Adrenal gland (tissue), 5 donors: ENCODE measurements at regions not wholly inside any gene's neighbourhood (a gene's known extent, or its start where the extent isn't known, plus 50 kb on each side); places are given as distances from the start of the nearest gene placed in this dataset.

Experiments used
- POLR2A ChIP-seq, 2 donors: fragments of 450-650 bp; IDR thresholded peaks; one replicate each; pipeline ENCODE4 v1.6.1; 2017; ENCODE audit warnings: antibody characterized with exemption in 2 of 2, mild to moderate bottlenecking in 2 of 2, moderate library complexity in 1 of 2
- TF ChIP-seq, protein P1 (sequence below), 6 experiments: fragments of 450-650 bp in 4 of 6; fragments of 200-600 bp in 2 of 6; sonication (generic) in 1 of 6; IDR thresholded peaks; 1 replicate in 5 of 6; 2 replicates in 1 of 6; pipeline versions ENCODE4 v1.5.1 to v1.8.0; 2016 to 2021; ENCODE audit warnings: antibody characterized with exemption in 6 of 6, mild to moderate bottlenecking in 2 of 6, moderate library complexity in 1 of 6
- donor health status: DM: no; HTN: no; CAD: no.

DNA sequence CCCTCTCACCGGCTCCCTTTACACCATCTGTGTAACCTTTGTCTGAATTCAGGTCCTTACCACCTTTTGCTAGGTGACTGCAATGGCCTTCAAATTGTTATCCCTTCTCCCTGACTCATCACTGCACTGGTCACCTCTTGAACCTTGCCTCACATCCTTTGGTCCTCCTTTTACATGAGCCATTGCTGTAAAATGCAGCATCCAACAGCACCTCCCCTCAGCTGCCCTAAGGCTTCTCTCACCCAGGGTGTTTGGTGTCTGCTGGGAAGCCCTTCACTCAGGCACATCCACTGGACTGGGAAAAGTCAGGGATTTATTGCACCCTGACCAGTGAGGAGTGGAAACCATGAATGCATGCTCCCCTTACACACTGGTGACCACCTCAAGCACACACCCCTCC is 192.5 kb upstream of the GATB start:
- no peak for TF ChIP-seq POLR2A (IDR thresholded peaks at IDR 0.05)
- TF ChIP-seq, protein P1, sequence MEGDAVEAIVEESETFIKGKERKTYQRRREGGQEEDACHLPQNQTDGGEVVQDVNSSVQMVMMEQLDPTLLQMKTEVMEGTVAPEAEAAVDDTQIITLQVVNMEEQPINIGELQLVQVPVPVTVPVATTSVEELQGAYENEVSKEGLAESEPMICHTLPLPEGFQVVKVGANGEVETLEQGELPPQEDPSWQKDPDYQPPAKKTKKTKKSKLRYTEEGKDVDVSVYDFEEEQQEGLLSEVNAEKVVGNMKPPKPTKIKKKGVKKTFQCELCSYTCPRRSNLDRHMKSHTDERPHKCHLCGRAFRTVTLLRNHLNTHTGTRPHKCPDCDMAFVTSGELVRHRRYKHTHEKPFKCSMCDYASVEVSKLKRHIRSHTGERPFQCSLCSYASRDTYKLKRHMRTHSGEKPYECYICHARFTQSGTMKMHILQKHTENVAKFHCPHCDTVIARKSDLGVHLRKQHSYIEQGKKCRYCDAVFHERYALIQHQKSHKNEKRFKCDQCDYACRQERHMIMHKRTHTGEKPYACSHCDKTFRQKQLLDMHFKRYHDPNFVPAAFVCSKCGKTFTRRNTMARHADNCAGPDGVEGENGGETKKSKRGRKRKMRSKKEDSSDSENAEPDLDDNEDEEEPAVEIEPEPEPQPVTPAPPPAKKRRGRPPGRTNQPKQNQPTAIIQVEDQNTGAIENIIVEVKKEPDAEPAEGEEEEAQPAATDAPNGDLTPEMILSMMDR (IDR thresholded peaks at IDR 0.05), result no peak
